SHP77 (cell line): ENCODE measurements at regions not wholly inside any gene's neighbourhood (a gene's known extent, or its start where the extent isn't known, plus 50 kb on each side); places are given as distances from the start of the nearest gene placed in this dataset.

Experiments
- DNase-seq, 2 experiments: peaks; one replicate each; lab custom pipeline; 2025; lab: John Stamatoyannopoulos, UW

GRCh38 chr15:81524496-81524895, 150.5 kb upstream of the TMC3 start:
- DNase-seq = no peak

GRCh38 chr15:81523867-81524266, 149.9 kb upstream of the TMC3 start:
- no peak for DNase-seq

GRCh38 chr15:81520480-81520879, 146.5 kb upstream of the TMC3 start:
- no peak for DNase-seq

- no peak for DNase-seq
These were observed 142.4 kb upstream of the TMC3 start for GRCh38 chr15:81516461-81516860.

GRCh38 chr15:81516012-81516411, 142.0 kb upstream of the TMC3 start:
- DNase-seq = no peak

GRCh38 chr15:81514725-81515124, 140.7 kb upstream of the TMC3 start:
- DNase-seq = no peak

- DNase-seq = no peak
These were observed 137.1 kb upstream of the TMC3 start for GRCh38 chr15:81511138-81511537.

GRCh38 chr15:81507831-81508230, 133.8 kb upstream of the TMC3 start:
- no peak for DNase-seq

GRCh38 chr15:81506936-81507335, 132.9 kb upstream of the TMC3 start:
- no peak for DNase-seq

GRCh38 chr15:81506071-81506470, 132.1 kb upstream of the TMC3 start:
- DNase-seq = no peak

GRCh38 chr15:81504170-81504905, 130.3 kb upstream of the TMC3 start:
- no peak for DNase-seq

GRCh38 chr15:81502439-81502838, 128.4 kb upstream of the TMC3 start:
- DNase-seq = no peak

- no peak for DNase-seq
These were observed 126.1 kb upstream of the TMC3 start for GRCh38 chr15:81500081-81500480.

GRCh38 chr15:81498294-81498693, 124.3 kb upstream of the TMC3 start:
- no peak for DNase-seq

GRCh38 chr15:81497238-81497637, 123.2 kb upstream of the TMC3 start:
- DNase-seq = no peak

GRCh38 chr15:81495780-81496467, 121.9 kb upstream of the TMC3 start:
- DNase-seq = no peak

- no peak for DNase-seq
These were observed 119.1 kb upstream of the TMC3 start for GRCh38 chr15:81492969-81493645.

- DNase-seq = no peak
These were observed 118.4 kb upstream of the TMC3 start for GRCh38 chr15:81492331-81492968.

GRCh38 chr15:81491414-81492096, 117.5 kb upstream of the TMC3 start:
- no peak for DNase-seq

GRCh38 chr15:81485806-81486205, 111.8 kb upstream of the TMC3 start:
- peak in 1 of 2 experiments; percentile 19 for DNase-seq

GRCh38 chr15:81484086-81484955, 110.3 kb upstream of the TMC3 start:
- no peak for DNase-seq
